ENCODE measurements at regions not wholly inside any gene's neighbourhood (a gene's known extent, or its start where the extent isn't known, plus 50 kb on each side); places are given as distances from the start of the nearest gene placed in this dataset.
A peak's percentile ranks its signal among the peaks of the same experiment; 100 is the strongest.

DNA sequence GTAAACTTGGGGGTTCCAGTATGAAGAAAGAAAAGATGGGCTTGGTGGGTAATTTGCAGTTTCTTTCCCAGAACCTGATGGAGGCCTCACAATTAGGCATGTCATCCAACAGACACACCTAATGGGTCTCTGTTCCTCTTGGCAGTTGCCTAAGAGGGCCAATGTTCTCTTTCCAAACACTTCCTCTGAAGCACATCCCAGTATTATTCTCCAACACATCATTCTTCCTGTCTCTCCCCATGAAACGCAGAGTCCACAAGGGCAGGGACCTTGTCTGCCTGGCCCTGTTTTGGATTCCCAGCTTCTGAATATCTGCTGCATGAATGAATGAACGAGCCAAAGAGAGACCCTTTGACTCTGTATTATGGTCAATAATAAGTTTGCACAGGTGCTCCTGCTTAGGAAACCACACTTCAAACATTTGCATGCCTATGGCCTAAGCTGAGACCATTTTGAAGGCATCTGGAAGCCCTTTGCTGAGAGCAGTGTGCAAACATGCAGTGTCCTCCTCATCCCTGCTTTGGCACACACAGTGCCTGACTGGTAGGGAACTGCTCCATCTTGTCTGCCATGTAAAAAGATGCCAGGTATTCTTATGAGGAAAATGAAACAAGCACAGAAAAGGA is 100.9 kb upstream of the CHST15 start:
- in situ Hi-C loops (cut with MboI): no loop called here
- 54% methylated on average over 2 of the region's 2 CpGs for WGBS (ENCODE audit: insufficient coverage, insufficient replicate concordance, low lambda C conversion rate, missing lambda C conversion rate)
- no peak overlapping the region for H3K4me3 ChIP-seq
- H3K27me3 ChIP-seq (replicated peaks in 1 of 2; ENCODE audit: control insufficient read depth in 2 of 2, insufficient read depth in 2 of 2, low read length in 1 of 2): no peaks in the 10 kb centered on the region
- no peaks in the 10 kb centered on the region; the same call in 2 of the 3 replicates for H3K9me3 ChIP-seq (replicated peaks; ENCODE audit: control insufficient read depth, insufficient read depth, low read length)
- intact Hi-C loops (cut with micrococcal nuclease; ENCODE audit: unreplicated experiment): no loop called here
- no peak overlapping the region for H3K9ac ChIP-seq (ENCODE audit: control insufficient read depth, insufficient read depth, low read length)
- TF ChIP-seq SUPT20H (IDR thresholded peaks at IDR 0.05; ENCODE audit: borderline replicate concordance, control insufficient read depth, low read depth, low read length) (no peak), RB1 (IDR thresholded peaks at IDR 0.05; ENCODE audit: borderline replicate concordance) (no peak), TBL1XR1 (IDR thresholded peaks at IDR 0.05; ENCODE audit: low read depth, low read length) (no peak), NR2F1 (conservative IDR thresholded peaks at IDR 0.05) (no peak)
- CTCF ChIA-PET: interaction anchor here (0.7 to 2.7 kb wide), 7 partner anchors 27 to 209 kb away, joined by 3 to 9 read pairs (median 4); no protein-coding TSS in a partner anchor
- no TSS peak for BruUV-seq (replicated peaks)
- peak; percentile 11 for DNase-seq (ENCODE audit: low read depth, low spot score)
- no peak overlapping the region for H3K4me2 ChIP-seq (ENCODE audit: control insufficient read depth, insufficient read depth)
- H3K79me2 ChIP-seq (ENCODE audit: control insufficient read depth, insufficient read depth, low read length): no peaks in the 10 kb centered on the region
- peaks cover 9% of the 10 kb centered on the region; the same call in 1 of the 2 replicates for H3K4me1 ChIP-seq (ENCODE audit: control insufficient read depth, insufficient read depth, low read length)
- POLR2A ChIA-PET: no interaction called here
- no peak for FAIRE-seq
- RAD21 ChIA-PET (ENCODE audit: unreplicated experiment): interaction anchor here (1.6 kb wide), 1 partner anchor 195 kb away, joined by 5 read pairs; no protein-coding TSS in a partner anchor
- SMC1A ChIA-PET (ENCODE audit: uncharacterized antibody, unreplicated experiment): interaction anchor here (1.0 to 2.5 kb wide), 4 partner anchors 27 to 96 kb away, joined by 3 to 11 read pairs (median 5); no protein-coding TSS in a partner anchor
- no peak overlapping the region for H2AFZ ChIP-seq (ENCODE audit: control insufficient read depth, low read depth, low read length)
- ATAC-seq: no peak
- H3K27ac ChIP-seq (ENCODE audit: control insufficient read depth, insufficient read depth): no peak overlapping the region
- H3K36me3 ChIP-seq (ENCODE audit: control insufficient read depth in 2 of 2, insufficient read depth in 2 of 2, low read length in 1 of 2): no peaks in the 10 kb centered on the region
- H4K20me1 ChIP-seq (ENCODE audit: control insufficient read depth, insufficient read depth): no peaks in the 10 kb centered on the region

DNA sequence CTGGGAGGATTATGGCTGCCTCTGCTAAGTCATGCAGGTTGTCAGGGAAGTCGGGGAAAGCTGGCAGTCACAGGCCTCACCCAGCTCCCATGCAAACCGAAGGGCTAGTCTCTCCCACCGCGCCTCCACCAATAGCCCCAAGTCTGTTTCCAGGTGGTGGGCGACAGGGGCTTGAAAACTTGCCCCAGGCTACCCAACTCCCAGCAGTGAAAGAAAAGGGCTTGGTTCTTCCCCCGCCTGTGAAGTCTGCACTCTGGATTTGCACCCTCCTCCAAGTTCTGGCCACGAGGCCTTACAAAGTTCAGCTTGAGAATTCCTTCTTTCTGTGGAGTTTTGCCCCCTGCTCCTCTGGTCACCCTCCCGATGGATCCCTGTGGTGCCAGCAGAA is 99.9 kb upstream of the CHST15 start:
- no peak for ATAC-seq
- Histone ChIP-seq H3K27ac (ENCODE audit: control insufficient read depth, insufficient read depth) (no peak overlapping the region), H3K27me3 (replicated peaks in 1 of 2; ENCODE audit: control insufficient read depth in 2 of 2, insufficient read depth in 2 of 2, low read length in 1 of 2) (no peaks in the 10 kb centered on the region), H3K4me2 (ENCODE audit: control insufficient read depth, insufficient read depth) (no peak overlapping the region), H3K79me2 (ENCODE audit: control insufficient read depth, insufficient read depth, low read length) (no peaks in the 10 kb centered on the region), H3K36me3 (ENCODE audit: control insufficient read depth in 2 of 2, insufficient read depth in 2 of 2, low read length in 1 of 2) (no peaks in the 10 kb centered on the region), H3K9me3 (replicated peaks; ENCODE audit: control insufficient read depth, insufficient read depth, low read length) (no peaks in the 10 kb centered on the region; the same call in 2 of the 3 replicates), H4K20me1 (ENCODE audit: control insufficient read depth, insufficient read depth) (no peaks in the 10 kb centered on the region), H3K4me3 (no peak overlapping the region), H3K9ac (ENCODE audit: control insufficient read depth, insufficient read depth, low read length) (no peak overlapping the region), H2AFZ (ENCODE audit: control insufficient read depth, low read depth, low read length) (no peak overlapping the region), H3K4me1 (ENCODE audit: control insufficient read depth, insufficient read depth, low read length) (peaks cover 9% of the 10 kb centered on the region; the same call in 1 of the 2 replicates)
- no peak for FAIRE-seq
- ChIA-PET SMC1A (ENCODE audit: uncharacterized antibody, unreplicated experiment) (interaction anchor here (0.9 to 2.5 kb wide), 10 partner anchors 25 to 210 kb away, joined by 3 to 11 read pairs (median 6); no protein-coding TSS in a partner anchor), CTCF (interaction anchor here (0.7 to 2.7 kb wide), 11 partner anchors 12 to 199 kb away, joined by 3 to 12 read pairs (median 5); no protein-coding TSS in a partner anchor), RAD21 (ENCODE audit: unreplicated experiment) (interaction anchor here (1.0 to 1.8 kb wide), 5 partner anchors 28 to 199 kb away, joined by 3 to 7 read pairs (median 5); no protein-coding TSS in a partner anchor), POLR2A (no interaction called here)
- intact Hi-C loops (cut with micrococcal nuclease; ENCODE audit: unreplicated experiment): no loop called here
- no peak for DNase-seq (ENCODE audit: low read depth, low spot score)
- in situ Hi-C loops (cut with MboI): no loop called here
- BruUV-seq (replicated peaks): no TSS peak
- 62% methylated on average over 7 of the region's 8 CpGs for WGBS (ENCODE audit: insufficient coverage, insufficient replicate concordance, low lambda C conversion rate, missing lambda C conversion rate)
- TF ChIP-seq, protein P1, sequence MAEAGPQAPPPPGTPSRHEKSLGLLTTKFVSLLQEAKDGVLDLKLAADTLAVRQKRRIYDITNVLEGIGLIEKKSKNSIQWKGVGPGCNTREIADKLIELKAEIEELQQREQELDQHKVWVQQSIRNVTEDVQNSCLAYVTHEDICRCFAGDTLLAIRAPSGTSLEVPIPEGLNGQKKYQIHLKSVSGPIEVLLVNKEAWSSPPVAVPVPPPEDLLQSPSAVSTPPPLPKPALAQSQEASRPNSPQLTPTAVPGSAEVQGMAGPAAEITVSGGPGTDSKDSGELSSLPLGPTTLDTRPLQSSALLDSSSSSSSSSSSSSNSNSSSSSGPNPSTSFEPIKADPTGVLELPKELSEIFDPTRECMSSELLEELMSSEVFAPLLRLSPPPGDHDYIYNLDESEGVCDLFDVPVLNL (IDR thresholded peaks at IDR 0.05; ENCODE audit: low read depth, low read length): no peak
- no peak for TF ChIP-seq CBX5 (IDR thresholded peaks at IDR 0.05; ENCODE audit: low read depth)
- TF ChIP-seq, protein P2, sequence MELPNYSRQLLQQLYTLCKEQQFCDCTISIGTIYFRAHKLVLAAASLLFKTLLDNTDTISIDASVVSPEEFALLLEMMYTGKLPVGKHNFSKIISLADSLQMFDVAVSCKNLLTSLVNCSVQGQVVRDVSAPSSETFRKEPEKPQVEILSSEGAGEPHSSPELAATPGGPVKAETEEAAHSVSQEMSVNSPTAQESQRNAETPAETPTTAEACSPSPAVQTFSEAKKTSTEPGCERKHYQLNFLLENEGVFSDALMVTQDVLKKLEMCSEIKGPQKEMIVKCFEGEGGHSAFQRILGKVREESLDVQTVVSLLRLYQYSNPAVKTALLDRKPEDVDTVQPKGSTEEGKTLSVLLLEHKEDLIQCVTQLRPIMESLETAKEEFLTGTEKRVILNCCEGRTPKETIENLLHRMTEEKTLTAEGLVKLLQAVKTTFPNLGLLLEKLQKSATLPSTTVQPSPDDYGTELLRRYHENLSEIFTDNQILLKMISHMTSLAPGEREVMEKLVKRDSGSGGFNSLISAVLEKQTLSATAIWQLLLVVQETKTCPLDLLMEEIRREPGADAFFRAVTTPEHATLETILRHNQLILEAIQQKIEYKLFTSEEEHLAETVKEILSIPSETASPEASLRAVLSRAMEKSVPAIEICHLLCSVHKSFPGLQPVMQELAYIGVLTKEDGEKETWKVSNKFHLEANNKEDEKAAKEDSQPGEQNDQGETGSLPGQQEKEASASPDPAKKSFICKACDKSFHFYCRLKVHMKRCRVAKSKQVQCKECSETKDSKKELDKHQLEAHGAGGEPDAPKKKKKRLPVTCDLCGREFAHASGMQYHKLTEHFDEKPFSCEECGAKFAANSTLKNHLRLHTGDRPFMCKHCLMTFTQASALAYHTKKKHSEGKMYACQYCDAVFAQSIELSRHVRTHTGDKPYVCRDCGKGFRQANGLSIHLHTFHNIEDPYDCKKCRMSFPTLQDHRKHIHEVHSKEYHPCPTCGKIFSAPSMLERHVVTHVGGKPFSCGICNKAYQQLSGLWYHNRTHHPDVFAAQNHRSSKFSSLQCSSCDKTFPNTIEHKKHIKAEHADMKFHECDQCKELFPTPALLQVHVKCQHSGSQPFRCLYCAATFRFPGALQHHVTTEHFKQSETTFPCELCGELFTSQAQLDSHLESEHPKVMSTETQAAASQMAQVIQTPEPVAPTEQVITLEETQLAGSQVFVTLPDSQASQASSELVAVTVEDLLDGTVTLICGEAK (IDR thresholded peaks at IDR 0.05; ENCODE audit: borderline replicate concordance): no peak
- TF ChIP-seq NR2C1 (IDR thresholded peaks at IDR 0.05): no peak
- no peak for TF ChIP-seq POLR2A (IDR thresholded peaks at IDR 0.05; ENCODE audit: low read depth, low read length)
- TF ChIP-seq, protein P3, sequence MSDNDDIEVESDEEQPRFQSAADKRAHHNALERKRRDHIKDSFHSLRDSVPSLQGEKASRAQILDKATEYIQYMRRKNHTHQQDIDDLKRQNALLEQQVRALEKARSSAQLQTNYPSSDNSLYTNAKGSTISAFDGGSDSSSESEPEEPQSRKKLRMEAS (IDR thresholded peaks at IDR 0.05; ENCODE audit: low read depth, low read length): no peak
- TF ChIP-seq TBL1XR1 (IDR thresholded peaks at IDR 0.05; ENCODE audit: low read depth, low read length): no peak
- TF ChIP-seq SMARCA5 (IDR thresholded peaks at IDR 0.05): no peak
- no peak for TF ChIP-seq BCL11A (IDR thresholded peaks at IDR 0.05; ENCODE audit: low read depth, low read length)

Data from GM12878 (cell line).